ENCODE measurements at regions not wholly inside any gene's neighbourhood (a gene's known extent, or its start where the extent isn't known, plus 50 kb on each side); places are given as distances from the start of the nearest gene placed in this dataset.

GRCh38 chr1:56129837-56130236 lies 449.5 kb downstream of the PLPP3 start:
- TF ChIP-seq CTCF (IDR thresholded peaks at IDR 0.05) (no peak), POLR2A (IDR thresholded peaks at IDR 0.05) (no peak)

Data from testis (tissue), 2 donors.